SK-N-SH (cell line): ENCODE measurements at regions not wholly inside any gene's neighbourhood (a gene's known extent, or its start where the extent isn't known, plus 50 kb on each side); places are given as distances from the start of the nearest gene placed in this dataset.

Experiments used
- CTCF ChIA-PET: fragments of 300-600, 350-600 bp; formaldehyde crosslinking; extraction: SDS; loops from one replicate; lab custom pipeline; 2021; lab: Yijun Ruan, JAX
- POLR2A ChIA-PET: fragments of 350-600 bp; sonication (Branson Sonifier 250); formaldehyde crosslinking; extraction: SDS; loops from one replicate; lab custom pipeline; 2020; ENCODE audit warnings: antibody characterized with exemption, inconsistent platforms; lab: Yijun Ruan, JAX
- DNase-seq: peaks from one replicate; pipeline ENCODE4 v3.0.0; 2012
- H2AFZ ChIP-seq: fragments of 200-600 bp; sonication (generic); 2 replicates; pipeline ENCODE4 v1.8.1; 2016; ENCODE audit warnings: antibody characterized with exemption, mild to moderate bottlenecking, low read depth
- H3F3A ChIP-seq: fragments of 200-600 bp; sonication (generic); replicated peaks from 2 replicates; pipeline ENCODE3; 2016; ENCODE audit warnings: antibody characterized with exemption, mild to moderate bottlenecking; ENCODE audit not compliant: insufficient read depth
- H3K27ac ChIP-seq, 2 experiments: fragments of 200-500 bp in 1 of 2; fragments of 200-600 bp in 1 of 2; sonication (Bioruptor generic) in 1 of 2; sonication (generic), shearing (Covaris generic) in 1 of 2; 2 replicates each; pipeline versions ENCODE4 v1.5.1 to v1.6.1; 2014 to 2016; ENCODE audit warnings: low read depth in 2 of 2, inconsistent platforms in 1 of 2, low read length in 1 of 2, mild to moderate bottlenecking in 1 of 2, mixed read lengths in 1 of 2
- H3K27me3 ChIP-seq: fragments of 200-600 bp; sonication (generic), shearing (Covaris generic); 2 replicates; pipeline ENCODE4 v1.6.1; 2016; ENCODE audit warnings: mixed run types; ENCODE audit not compliant: insufficient read depth
- H3K36me3 ChIP-seq, 2 experiments: fragments of 200-500 bp in 1 of 2; fragments of 200-600 bp in 1 of 2; sonication (Bioruptor generic) in 1 of 2; sonication (generic) in 1 of 2; replicated peaks in 1 of 2; 2 replicates each; pipeline versions ENCODE3 to v1.5.1; 2014 to 2016; ENCODE audit warnings: low read length in 1 of 2, mild to moderate bottlenecking in 1 of 2; ENCODE audit not compliant: insufficient read depth in 2 of 2, control insufficient read depth in 1 of 2
- H3K4me1 ChIP-seq, 2 experiments: fragments of 200-500 bp in 1 of 2; fragments of 200-600 bp in 1 of 2; sonication (Bioruptor generic) in 1 of 2; sonication (generic), shearing (Covaris generic) in 1 of 2; 2 replicates each; pipeline versions ENCODE4 v1.5.1 to v1.6.1; 2014 to 2016; ENCODE audit warnings: low read depth in 1 of 2, low read length in 1 of 2, mixed run types in 1 of 2; ENCODE audit not compliant: insufficient read depth in 2 of 2, control insufficient read depth in 1 of 2
- H3K4me2 ChIP-seq: fragments of 200-600 bp; sonication (generic), shearing (Covaris generic); 2 replicates; pipeline ENCODE4 v1.6.1; 2017; ENCODE audit warnings: mixed run types
- H3K4me3 ChIP-seq, 2 experiments: fragments of 200-500 bp in 1 of 2; fragments of 200-600 bp in 1 of 2; sonication (Bioruptor generic) in 1 of 2; sonication (generic), shearing (Covaris generic) in 1 of 2; 2 replicates each; pipeline versions ENCODE4 v1.5.1 to v1.8.1; 2014 to 2016; ENCODE audit warnings: low read depth in 2 of 2, inconsistent platforms in 1 of 2, low read length in 1 of 2, mild to moderate bottlenecking in 1 of 2, mixed read lengths in 1 of 2, moderate library complexity in 1 of 2
- H3K79me2 ChIP-seq: fragments of 200-600 bp; sonication (generic); 2 replicates; pipeline ENCODE4 v1.8.1; 2017; ENCODE audit warnings: mild to moderate bottlenecking; ENCODE audit not compliant: insufficient read depth
- H3K9ac ChIP-seq: fragments of 200-600 bp; sonication (generic); 2 replicates; pipeline ENCODE4 v1.6.1; 2017; ENCODE audit warnings: mixed run types
- H3K9me2 ChIP-seq: fragments of 200-600 bp; sonication (generic); 2 replicates; pipeline ENCODE4 v1.6.1; 2017; ENCODE audit warnings: mixed run types
- H3K9me3 ChIP-seq: fragments of 200-600 bp; sonication (generic); 2 replicates; pipeline ENCODE4 v1.6.1; 2017; ENCODE audit warnings: mixed run types, mild to moderate bottlenecking, moderate library complexity
- H4K20me1 ChIP-seq: fragments of 200-600 bp; sonication (generic); 2 replicates; pipeline ENCODE4 v1.6.1; 2017; ENCODE audit warnings: mild to moderate bottlenecking, mixed run types; ENCODE audit not compliant: insufficient read depth
- CHD2 ChIP-seq: fragments of 150-350 bp; IDR thresholded peaks from 2 replicates; pipeline ENCODE4 v1.6.1; 2018; ENCODE audit warnings: low read length; ENCODE audit not compliant: partially characterized antibody
- EP300 ChIP-seq, 2 experiments: IDR thresholded peaks; 2 replicates each; pipeline versions ENCODE4 v1.4.0 to v1.6.1; 2012; ENCODE audit warnings: borderline replicate concordance in 1 of 2, low read depth in 1 of 2, low read length in 1 of 2
- EZH2phosphoT487 ChIP-seq: fragments of 200-600 bp; sonication (generic); IDR thresholded peaks from 2 replicates; pipeline ENCODE4 v1.6.1; 2017; ENCODE audit warnings: low read depth, mixed run types, mild to moderate bottlenecking, antibody characterized with exemption, moderate library complexity, borderline replicate concordance
- FOXM1 ChIP-seq: IDR thresholded peaks from 2 replicates; pipeline ENCODE4 v1.4.0; 2012; ENCODE audit warnings: low read depth, mild to moderate bottlenecking
- GABPA ChIP-seq: IDR thresholded peaks from 2 replicates; pipeline ENCODE4 v1.4.0; 2012; ENCODE audit warnings: low read depth, mild to moderate bottlenecking
- MXI1 ChIP-seq: IDR thresholded peaks from 2 replicates; pipeline ENCODE4 v1.6.1; 2012; ENCODE audit warnings: mild to moderate bottlenecking, low read depth, low read length, improper control_type of control experiment
- PBX3 ChIP-seq: IDR thresholded peaks from 2 replicates; pipeline ENCODE4; 2012
- POLR2AphosphoS5 ChIP-seq: IDR thresholded peaks from 2 replicates; pipeline ENCODE4 v1.6.1; 2012; ENCODE audit warnings: low read depth, low read length
- RAD21 ChIP-seq: IDR thresholded peaks from 2 replicates; pipeline ENCODE4 v1.6.1; 2012; ENCODE audit warnings: mild to moderate bottlenecking, low read length
- RCOR1 ChIP-seq: fragments of 150-350 bp; IDR thresholded peaks from 2 replicates; pipeline ENCODE4 v1.6.1; 2017; ENCODE audit warnings: antibody characterized with exemption, low read length
- REST ChIP-seq: IDR thresholded peaks from 2 replicates; pipeline ENCODE4 v1.6.1; 2012; ENCODE audit warnings: mild to moderate bottlenecking, low read depth, low read length, moderate library complexity
- RFX5 ChIP-seq: IDR thresholded peaks from 2 replicates; pipeline ENCODE4 v1.6.1; 2012; ENCODE audit warnings: mild to moderate bottlenecking, improper control_type of control experiment, low read length
- RXRA ChIP-seq: IDR thresholded peaks from 2 replicates; pipeline ENCODE4 v1.4.0; 2012; ENCODE audit warnings: low read depth, mild to moderate bottlenecking, borderline replicate concordance
- SMC3 ChIP-seq: IDR thresholded peaks from 2 replicates; pipeline ENCODE4 v1.6.1; 2012; ENCODE audit warnings: low read depth, low read length, improper control_type of control experiment
- TAF1 ChIP-seq: IDR thresholded peaks from 2 replicates; pipeline ENCODE4 v1.6.1; 2012; ENCODE audit warnings: low read depth, mild to moderate bottlenecking, low read length, moderate library complexity, borderline replicate concordance
- YY1 ChIP-seq: IDR thresholded peaks from 2 replicates; pipeline ENCODE4 v1.4.0; 2012; ENCODE audit warnings: low read depth, mild to moderate bottlenecking
- ZBTB33 ChIP-seq: IDR thresholded peaks from 2 replicates; pipeline ENCODE4 v1.4.0; 2012; ENCODE audit warnings: low read depth, borderline replicate concordance
- WGBS: methylation state at CpG from one replicate; pipeline ENCODE4 v1.1.6; 2017; ENCODE audit warnings: low lambda C conversion rate; 5-methylcytosine and 5-hydroxymethylcytosine counted together
- TF ChIP-seq, protein P1 (sequence below): fragments of 150-350 bp; IDR thresholded peaks from 2 replicates; pipeline ENCODE4 v1.6.1; 2017; ENCODE audit warnings: antibody characterized with exemption, low read length, low read depth, borderline replicate concordance
- TF ChIP-seq, protein P2 (sequence below): fragments of 200-600 bp; sonication (generic); IDR thresholded peaks from 2 replicates; pipeline ENCODE4 v1.6.1; 2017; ENCODE audit warnings: antibody characterized with exemption, mild to moderate bottlenecking, moderate library complexity

DNA sequence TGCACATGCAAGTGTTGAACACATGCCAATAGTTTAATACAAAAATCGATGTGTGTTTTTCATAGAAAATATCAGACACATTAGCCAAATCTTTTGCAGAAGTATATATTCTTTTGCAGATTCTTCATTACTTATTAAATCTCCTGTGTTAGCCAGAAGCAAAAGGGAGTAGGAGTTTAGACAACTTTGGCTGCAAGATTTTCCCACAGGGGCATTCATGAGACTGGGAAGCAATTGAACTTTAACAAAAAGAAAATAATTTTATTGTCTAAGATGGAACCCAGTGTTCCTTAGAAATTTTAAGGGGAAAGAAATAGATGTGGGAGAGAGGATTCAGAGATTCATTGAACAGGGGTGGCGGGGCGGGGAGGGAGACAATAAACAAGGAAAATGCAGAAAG is 1336.0 kb downstream of the GATA3 start:
- H3K9me2 ChIP-seq = no peaks in the 10 kb centered on the region
- WGBS = 13% methylated on average over 3 of the region's 3 CpGs
- CTCF ChIA-PET = no interaction called here

More for the DNA sequence above, 1336.0 kb downstream of the GATA3 start:
- no peak overlapping the region for H3K4me3 ChIP-seq
- H4K20me1 ChIP-seq = no peaks in the 10 kb centered on the region
- no peaks in the 10 kb centered on the region for H3K79me2 ChIP-seq
- H3K4me2 ChIP-seq = no peak overlapping the region
- no peak for TF ChIP-seq MXI1
- TF ChIP-seq, protein P1, sequence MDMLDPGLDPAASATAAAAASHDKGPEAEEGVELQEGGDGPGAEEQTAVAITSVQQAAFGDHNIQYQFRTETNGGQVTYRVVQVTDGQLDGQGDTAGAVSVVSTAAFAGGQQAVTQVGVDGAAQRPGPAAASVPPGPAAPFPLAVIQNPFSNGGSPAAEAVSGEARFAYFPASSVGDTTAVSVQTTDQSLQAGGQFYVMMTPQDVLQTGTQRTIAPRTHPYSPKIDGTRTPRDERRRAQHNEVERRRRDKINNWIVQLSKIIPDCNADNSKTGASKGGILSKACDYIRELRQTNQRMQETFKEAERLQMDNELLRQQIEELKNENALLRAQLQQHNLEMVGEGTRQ = no peak
- TF ChIP-seq RFX5 = no peak
- no peak for TF ChIP-seq EZH2phosphoT487
- TF ChIP-seq FOXM1 = no peak
- TF ChIP-seq TAF1 = no peak
- TF ChIP-seq RAD21 = no peak
- TF ChIP-seq REST = no peak
- TF ChIP-seq, protein P2, sequence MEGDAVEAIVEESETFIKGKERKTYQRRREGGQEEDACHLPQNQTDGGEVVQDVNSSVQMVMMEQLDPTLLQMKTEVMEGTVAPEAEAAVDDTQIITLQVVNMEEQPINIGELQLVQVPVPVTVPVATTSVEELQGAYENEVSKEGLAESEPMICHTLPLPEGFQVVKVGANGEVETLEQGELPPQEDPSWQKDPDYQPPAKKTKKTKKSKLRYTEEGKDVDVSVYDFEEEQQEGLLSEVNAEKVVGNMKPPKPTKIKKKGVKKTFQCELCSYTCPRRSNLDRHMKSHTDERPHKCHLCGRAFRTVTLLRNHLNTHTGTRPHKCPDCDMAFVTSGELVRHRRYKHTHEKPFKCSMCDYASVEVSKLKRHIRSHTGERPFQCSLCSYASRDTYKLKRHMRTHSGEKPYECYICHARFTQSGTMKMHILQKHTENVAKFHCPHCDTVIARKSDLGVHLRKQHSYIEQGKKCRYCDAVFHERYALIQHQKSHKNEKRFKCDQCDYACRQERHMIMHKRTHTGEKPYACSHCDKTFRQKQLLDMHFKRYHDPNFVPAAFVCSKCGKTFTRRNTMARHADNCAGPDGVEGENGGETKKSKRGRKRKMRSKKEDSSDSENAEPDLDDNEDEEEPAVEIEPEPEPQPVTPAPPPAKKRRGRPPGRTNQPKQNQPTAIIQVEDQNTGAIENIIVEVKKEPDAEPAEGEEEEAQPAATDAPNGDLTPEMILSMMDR = no peak
- TF ChIP-seq EP300 (IDR thresholded peaks at IDR 0.05; ENCODE audit: borderline replicate concordance in 1 of 2, low read depth in 1 of 2, low read length in 1 of 2) = no peak
- no peak for TF ChIP-seq GABPA
- TF ChIP-seq CHD2 = no peak
- no peak for TF ChIP-seq ZBTB33
- TF ChIP-seq RXRA = no peak
- TF ChIP-seq RCOR1 = no peak
- no peak for TF ChIP-seq SMC3
- TF ChIP-seq YY1 = no peak
- no peak for TF ChIP-seq POLR2AphosphoS5
- TF ChIP-seq PBX3 = no peak
- POLR2A ChIA-PET = no interaction called here
- H2AFZ ChIP-seq = no peak overlapping the region
- no peaks in the 10 kb centered on the region for H3K36me3 ChIP-seq
- H3K27me3 ChIP-seq = no peaks in the 10 kb centered on the region
- H3K9ac ChIP-seq = no peak overlapping the region
- H3K9me3 ChIP-seq = no peaks in the 10 kb centered on the region
- no peak for DNase-seq
- no peaks in the 10 kb centered on the region for H3F3A ChIP-seq
- H3K4me1 ChIP-seq = no peaks in the 10 kb centered on the region
- no peak overlapping the region for H3K27ac ChIP-seq
